NCI-H345 (cell line): ENCODE measurements at regions not wholly inside any gene's neighbourhood (a gene's known extent, or its start where the extent isn't known, plus 50 kb on each side); places are given as distances from the start of the nearest gene placed in this dataset.

Experiments used
- DNase-seq: peaks from one replicate; lab custom pipeline; 2025; lab: John Stamatoyannopoulos, UW

GRCh38 chr2:230642966-230643365, 69.7 kb upstream of the CAB39 start:
- no peak for DNase-seq

GRCh38 chr2:230643576-230644291, 68.9 kb upstream of the CAB39 start:
- DNase-seq, result no peak

GRCh38 chr2:230644356-230644935, 68.2 kb upstream of the CAB39 start:
- DNase-seq, result no peak

GRCh38 chr2:230648356-230648755, 64.3 kb upstream of the CAB39 start:
- no peak for DNase-seq

- no peak for DNase-seq
Observed at GRCh38 chr2:230650585-230651137, 62.0 kb upstream of the CAB39 start.

GRCh38 chr2:230654057-230654456, 58.6 kb upstream of the CAB39 start:
- no peak for DNase-seq

GRCh38 chr2:230657462-230657861, 55.2 kb upstream of the CAB39 start:
- no peak for DNase-seq

GRCh38 chr2:230657906-230658305, 54.7 kb upstream of the CAB39 start:
- no peak for DNase-seq

GRCh38 chr2:230658577-230658876, 54.1 kb upstream of the CAB39 start:
- no peak for DNase-seq

GRCh38 chr2:230658877-230659652, 53.6 kb upstream of the CAB39 start:
- DNase-seq, result no peak

- no peak for DNase-seq
Observed at GRCh38 chr2:230660294-230661060, 52.2 kb upstream of the CAB39 start.

GRCh38 chr2:230661072-230661957, 51.3 kb upstream of the CAB39 start:
- DNase-seq, result no peak
